ENCODE measurements at regions not wholly inside any gene's neighbourhood (a gene's known extent, or its start where the extent isn't known, plus 50 kb on each side); places are given as distances from the start of the nearest gene placed in this dataset.

DNA sequence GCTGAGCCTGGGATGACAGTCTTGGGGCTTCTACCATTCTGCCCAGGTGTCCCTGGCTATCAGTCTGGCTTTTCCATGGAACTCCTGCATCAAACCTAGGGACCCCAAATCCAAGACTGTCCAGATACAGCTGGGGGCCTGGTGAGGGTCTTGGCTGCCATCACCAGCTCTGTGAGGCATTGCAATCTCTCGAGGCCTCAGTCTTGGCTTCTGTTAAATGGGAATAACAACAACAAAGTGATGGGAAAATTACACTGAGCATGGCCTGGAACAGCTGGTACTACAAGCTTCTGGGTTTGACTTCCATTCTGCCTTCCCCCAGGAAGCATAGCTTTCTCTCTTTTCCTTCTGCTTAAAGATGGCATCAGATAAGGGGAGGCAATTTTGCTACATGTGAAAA lies 50.0 kb upstream of the LCTL start:
- DNase-seq = no peak

DNA sequence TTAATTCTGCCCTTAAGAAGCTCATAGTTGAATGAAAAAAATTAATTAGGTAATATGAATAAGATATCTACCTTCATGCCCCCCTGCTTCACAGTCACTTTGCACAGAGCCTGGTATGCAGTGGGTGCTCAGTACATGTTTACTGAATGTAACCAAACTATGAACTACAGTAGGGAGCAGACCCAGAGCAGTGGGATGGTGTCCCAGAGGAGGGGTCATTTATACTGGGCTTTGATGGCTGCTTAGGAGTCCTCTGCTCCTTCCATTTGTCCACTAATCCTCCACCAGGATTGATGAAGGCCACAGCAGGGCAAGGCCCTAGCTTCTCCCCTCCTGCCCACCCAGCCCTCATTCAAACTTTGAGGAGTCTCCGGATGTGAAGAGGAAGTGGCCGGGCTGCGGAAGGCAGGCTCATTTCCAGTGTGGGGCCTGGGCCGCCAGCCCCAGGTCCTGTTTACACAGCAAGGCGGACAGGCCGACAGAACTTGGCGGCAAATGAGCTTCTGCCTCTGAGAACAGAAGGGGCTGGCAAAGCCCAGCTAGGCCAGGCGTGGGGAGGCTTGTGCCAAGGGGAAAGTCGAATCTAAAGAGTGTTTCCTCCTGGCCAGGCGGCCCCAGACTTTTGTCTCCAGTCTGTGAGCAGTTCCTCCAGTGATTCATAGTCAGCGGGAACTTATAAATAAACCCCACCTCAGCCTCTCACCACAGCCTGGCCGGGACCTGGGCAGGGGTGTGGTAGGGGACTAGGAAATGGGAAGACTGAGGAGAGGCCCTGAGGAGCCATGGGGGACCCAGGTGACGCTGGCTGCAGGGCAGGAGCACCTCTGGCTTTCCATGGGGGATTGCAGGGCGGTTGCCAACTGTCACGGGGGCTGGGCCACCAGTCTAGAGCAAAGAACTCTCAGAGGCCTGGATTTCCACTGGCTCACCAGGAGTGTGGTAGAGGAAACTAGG lies 51.6 kb upstream of the LCTL start:
- DNase-seq = no peak

DNA sequence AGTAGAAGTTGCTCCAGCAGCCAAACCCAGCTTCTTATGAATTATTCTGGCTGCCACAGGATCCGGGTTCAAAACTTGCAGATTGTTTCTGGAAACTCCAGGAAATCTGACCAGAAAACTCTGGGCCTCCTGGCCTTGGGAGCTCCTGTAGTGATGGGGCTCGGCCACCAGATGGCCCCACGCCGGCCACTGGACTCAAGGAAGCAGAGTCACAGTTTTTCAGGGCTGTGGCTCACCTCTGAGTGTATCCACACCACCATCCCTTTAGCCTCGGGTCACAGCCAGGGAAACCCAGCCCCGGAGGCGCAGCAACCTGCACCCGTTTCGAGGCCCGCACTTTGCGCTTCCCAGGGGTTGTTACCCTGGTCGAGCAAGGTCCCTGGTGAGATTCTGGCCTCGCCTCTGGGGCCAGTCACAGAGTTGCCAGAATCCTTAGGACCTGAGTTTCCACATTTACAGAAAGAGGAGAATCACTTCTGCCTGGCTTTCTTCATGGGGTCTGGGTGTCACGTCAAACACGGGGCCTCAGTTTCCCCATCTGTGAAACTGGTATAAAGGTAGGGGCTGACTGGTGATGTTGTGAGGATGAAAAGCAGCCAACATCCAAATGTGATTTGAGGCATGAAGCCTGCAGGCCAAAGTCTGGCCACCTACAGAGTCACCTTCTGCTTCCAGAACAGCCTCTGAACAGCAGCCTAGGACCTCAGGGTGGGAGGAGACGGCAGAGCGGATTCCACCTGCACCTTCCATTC lies 53.5 kb upstream of the LCTL start:
- DNase-seq = peak; percentile 62

DNA sequence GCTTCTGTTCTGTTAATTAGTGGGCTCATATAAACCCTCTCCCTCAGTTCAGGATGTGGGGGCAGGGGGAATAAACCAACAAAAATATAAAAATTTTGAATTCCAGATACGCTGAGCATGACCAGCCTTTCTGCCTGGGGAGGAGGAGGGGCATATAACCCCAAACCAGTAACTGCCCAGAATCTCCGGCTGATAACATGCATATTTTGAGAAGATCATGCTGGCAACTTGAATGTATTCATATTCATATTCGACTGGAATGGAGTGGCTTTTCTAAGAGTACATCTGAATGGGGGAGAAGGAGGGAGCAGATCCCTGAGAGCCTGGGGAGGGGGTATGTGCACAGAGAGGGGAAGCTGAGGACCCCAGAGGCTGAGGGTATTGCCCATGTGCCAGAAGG lies 54.5 kb upstream of the LCTL start:
- DNase-seq = no peak

DNA sequence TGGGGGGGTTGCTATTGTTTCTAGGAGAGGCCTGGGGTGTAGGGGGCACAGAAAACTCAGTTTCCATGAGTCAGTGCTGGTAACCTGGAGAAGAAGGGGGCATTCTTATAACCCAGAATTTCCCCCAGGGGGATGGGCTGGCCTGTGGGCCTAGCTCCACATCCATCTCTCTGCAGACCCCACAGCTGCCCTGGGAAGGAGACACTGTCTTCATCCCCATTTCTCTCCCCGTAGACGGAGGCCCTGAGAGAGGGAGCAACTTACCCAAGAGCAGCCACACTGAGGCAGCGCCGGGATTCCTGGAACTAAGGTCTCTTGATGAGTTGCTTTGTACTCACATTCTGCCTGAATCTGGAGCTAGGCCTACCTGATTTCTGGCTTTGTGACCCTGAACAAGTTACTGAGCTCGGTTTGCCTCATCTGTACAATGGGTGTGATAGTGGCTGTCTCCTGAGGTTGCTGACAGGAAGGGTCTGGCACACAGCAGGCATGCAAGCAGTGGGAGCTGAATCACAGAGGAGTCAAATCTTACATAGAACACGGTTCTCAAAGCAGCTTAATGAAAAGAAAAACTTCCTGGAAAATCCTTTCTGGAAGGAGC lies 55.0 kb upstream of the LCTL start:
- no peak for DNase-seq

DNA sequence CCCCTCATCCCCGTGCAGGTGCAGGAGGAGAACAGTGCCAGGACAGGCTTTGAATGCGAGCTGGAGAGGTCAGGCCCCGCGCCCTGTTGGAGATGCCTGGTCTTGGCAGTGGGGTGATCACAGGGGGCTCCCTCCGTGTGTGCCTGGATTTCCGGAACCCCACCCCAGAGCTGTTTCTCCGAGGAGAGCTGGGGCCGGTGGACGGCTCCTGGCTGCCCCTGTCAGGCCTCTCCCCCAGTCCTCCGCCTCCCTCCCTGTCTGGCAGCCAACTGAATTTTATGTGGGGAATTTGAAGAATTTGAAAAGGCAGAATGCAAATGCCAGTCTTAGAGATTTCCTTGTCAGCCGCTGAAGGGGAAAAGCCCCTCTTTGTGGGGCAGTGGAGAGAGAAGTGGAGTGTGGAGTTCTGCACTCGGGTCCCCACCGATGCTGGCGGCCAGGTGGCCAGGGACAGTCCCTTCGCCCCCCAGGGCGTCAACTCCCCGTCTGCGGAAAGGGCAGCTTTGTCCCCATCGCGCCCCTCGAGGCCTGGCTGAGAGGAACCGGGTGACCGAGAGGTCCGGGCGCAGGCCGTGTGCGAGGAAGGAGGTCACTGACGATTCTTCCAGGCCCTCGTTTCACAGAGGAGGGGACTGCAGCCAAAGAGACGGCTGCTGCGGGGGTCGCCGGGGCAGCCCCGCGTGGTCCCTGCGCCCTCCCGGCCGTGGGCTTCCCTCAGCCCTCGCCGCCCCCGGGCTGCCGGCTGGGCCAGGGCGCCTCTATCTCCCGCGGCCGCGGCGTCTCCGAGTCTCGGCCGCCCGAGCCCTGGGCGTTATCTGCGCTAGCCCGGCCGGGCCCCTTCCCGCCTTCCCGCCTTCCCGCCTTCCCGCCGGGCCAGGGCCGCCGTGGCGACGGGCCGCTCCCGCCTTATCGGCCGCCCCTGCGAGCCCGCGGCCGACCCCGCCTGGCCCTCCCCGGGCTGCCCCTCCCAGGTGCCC lies 56.0 kb upstream of the LCTL start:
- DNase-seq = peak; percentile 50

DNA sequence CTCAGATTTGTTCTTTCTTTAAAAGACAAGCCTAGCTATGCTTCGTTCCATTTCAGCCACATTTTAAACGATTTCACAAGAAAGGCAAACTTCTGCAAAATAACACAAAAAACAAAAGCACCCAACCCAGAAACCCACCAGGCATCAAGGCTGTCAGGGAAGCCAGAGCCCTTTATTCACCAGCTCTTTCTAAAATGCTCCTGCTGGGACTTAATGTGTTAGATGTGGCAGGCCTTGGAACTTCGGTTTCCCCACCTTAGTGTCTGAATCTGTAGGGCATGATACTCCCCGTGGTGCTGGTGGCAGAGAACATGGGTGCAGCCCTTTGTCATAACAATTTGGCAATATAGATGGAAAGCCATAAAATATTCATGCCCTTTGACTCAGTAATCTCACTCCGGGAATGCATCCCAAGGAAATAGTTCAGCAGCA lies 56.8 kb upstream of the LCTL start:
- DNase-seq = no peak

DNA sequence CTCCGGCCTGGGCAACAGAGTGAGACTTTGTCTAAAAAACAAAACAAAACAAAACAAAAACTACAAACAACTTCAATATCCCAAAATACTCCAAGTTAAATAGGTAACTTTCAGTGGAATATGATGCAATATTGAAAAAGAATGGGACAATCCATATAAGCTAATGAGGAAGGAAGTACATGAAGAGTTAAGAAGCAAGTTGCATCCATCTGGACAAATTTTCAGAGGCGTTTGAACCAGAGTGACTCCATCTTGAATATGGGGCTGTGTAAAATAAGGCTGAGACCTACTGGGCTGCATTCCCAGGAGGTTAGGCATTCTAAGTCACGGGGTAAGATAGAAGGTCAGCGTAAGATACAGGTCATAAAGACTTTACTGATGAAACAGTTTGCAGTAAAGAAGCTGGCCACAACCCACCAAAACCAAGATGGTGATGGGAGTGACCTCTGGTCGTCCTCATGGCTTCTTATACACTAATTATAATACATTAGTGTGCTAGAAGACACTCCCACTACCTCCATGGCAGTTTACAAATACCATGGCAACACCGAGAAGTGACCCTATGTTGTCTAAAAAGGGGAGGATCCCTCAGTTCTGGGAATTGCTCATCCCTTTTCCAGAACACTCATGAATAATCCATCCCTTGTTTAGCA lies 58.1 kb upstream of the LCTL start:
- DNase-seq = no peak

DNA sequence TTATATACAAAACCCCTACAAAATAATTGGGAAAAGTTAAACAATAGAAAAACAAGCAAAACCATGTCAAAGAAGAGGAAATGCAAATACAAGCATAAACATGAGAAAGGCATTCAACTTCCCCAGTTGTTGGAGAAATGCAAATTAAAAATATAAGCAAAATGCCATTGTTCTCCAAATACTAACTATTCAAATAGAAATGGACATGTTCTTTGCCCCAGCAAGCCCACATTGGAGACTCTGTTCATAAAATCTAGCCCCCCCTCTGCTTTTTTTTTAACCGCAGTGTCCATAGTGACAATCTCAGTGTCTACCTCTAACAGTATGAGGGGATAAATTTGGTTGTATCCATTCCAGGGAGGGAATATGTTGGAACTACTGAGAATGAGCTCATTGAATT lies 59.7 kb upstream of the LCTL start:
- no peak for DNase-seq

DNA sequence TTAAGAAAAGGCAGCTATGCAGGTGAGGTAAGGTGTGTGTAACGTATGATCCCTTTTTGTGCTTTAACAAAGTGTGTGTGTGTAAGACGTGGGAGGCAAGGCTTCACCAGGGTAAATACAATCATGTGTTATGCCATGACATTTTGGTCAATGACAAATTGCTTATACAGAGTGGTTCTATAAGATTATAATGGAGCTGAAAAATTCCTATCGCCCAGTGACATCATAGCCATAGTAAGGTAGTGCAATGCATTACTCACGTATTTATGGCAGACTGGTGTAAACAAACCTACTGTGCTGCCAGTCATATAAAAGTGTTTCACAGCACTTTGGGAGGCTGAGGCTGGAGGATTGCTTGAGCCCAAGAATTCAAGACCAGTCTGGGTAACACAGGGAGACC lies 60.2 kb upstream of the LCTL start:
- DNase-seq = no peak

DNA sequence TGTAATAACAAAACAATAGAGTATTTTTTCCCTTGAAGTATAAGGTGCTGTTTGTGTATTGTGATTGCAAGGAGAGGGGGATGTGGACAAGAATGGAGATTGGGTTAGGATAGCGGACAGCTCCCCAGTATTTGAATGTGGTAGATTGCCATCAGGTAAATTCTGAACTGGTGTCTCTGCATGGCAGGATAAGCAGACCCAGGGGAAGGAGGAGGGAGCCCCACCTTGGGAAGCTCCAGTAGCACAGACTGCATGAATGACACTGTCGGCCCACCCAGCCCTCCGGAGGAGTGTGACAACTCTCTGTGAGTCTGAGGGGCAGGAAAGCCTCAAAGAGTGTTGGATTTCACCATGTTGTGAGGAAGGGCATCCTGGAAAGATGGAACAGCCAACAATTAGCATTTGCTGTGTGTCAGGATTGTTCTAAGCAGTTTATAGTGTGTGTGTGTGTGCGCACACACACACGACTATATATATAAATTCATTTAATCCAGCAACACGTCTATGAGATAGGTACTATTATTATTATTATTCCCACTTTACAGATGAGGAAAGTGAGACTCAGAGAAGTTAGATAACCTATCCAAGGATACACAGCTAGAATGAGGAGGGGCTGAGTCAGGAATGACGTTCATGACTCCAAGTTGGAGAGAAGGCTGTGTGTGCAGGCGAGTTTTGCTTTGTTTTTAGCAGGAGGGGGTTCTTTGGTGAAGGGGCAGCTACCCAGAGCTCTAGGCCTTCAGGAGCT lies 63.4 kb upstream of the LCTL start:
- DNase-seq = no peak

DNA sequence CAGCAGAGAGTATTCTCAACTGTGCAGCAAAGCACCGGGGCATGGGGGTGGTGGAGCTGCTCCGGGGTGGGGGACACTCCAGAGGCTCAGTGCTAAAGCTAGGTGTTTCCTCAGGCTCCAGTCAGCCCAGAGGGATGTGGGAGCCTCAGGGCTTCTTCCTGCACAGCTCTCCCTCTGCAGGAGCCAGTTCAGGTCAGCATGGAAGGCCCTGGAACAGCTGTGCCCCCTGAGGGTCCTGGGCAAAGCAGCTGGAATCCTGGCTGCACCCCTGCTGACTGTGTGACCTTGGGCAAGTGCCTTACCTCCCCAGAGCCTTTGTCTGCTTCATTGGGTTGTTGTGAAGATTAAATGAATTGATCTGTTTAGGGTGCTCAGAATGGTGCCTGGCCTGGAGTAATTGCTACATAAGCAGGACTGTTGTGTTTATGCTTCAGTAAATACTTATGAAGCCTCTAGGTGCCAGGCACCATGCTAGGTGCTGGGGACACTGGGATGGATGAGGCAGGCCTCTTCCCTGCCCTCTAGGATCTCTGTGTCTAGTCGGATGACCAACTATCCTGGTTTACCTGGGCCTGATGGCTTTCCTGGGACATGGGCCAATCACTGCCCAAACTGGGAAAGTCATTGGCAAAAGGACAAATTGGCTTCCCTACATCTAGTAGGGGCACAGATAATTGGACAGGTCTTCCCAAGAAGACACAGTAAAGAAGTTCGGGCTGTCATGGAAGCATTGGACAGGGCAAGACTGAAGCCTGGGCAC lies 64.2 kb upstream of the LCTL start:
- no peak for DNase-seq

DNA sequence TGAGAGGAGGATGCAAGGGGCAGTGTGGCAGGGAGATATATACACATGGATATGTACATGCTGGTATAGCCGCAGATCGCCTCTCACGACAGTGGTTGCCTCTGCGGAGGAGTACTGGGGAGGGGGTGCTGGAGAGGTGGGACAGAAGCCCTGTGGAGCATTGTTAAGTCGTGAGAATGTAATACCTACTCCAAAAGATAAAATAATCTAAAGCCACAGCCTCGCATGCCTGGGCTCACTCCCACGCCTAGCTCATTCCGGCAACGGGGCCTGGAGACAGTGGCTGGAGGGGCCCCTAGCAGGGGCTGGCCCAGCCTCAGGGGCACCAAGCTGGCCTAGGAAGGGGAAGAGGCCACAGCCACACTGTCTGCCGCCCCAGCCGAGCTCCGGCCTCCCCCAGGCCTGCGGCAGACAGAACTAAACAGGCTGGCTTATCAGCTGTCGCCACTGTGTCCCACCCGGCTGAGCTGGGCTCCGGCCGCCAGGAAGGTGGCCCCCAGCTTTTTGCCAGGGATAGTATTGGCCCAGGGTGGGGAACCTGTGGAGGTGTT lies 65.1 kb upstream of the LCTL start:
- DNase-seq = peak; percentile 71

DNA sequence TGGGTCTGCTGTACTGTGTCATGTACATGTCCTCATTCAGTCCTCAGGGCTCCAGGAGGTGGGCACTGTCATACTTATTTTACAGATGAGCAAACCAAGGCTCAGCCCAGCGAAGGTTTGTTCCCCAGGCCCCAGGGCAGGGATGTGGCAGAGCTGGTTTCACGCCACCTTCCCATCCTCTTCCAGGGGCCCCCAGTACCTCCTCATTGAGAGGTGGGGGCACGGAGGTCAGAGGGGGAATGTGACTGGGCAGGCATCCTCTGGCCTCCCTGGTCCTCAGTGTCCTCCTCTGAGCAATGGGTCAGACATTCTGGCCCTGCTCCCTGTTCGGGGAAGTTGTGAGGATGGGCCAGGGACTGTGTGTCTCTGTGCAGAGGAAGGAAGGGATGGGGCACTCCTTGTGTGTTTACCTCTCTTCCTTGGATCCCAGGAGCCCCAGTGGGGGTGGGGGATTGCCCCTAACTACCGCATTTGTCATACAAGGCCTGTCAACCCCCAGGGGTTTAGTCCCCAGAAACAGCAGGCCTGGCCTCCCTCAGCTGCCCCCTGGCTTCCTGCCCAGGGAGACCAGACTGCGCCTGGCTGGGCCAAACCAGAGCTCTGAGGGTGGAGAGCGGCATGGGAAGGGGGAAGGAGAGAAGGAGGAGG lies 65.9 kb upstream of the LCTL start:
- DNase-seq = no peak

DNA sequence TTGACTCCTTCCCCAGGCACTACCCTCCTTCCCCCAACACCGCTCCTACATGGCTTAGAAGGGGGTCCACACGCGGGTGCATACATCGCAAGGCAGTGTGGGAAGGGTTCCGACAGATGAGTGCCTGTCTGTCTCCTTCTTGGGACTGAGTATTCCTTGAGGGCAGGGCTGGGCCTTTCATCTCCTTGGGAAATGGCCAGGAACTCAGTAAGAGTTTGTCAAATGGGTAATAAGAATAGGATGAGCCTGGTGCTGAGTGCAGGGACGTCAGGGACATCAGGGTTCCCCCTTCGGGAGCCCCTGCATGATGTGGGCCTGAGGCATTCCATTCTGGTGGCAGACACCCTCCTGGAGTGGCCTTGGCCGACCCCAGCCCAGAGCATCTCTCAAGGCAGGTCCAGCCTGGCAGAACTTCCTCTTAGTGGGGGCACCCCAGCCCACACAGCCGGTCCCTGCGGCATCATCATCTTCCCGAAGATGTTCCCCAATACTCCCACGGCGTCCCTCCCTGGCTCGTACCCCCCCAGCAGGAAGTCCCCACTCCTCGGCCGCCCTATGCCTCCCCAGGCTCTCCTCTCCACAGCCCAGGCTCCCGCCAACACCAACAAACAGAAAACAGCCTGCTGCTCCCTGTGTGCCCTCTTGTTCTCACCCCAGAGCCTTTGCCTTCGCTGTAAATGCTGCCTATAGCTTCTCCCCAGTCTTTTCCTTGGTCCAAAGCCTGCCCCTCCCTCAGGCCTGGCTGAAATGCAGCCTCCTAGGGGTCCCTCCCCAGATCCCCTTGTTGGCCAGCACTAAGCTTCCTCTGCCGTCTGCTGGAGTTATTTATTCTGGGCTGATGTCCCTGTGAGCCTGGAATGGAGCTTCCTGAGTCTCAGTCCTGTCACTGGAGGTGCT lies 67.5 kb upstream of the LCTL start:
- DNase-seq = no peak

DNA sequence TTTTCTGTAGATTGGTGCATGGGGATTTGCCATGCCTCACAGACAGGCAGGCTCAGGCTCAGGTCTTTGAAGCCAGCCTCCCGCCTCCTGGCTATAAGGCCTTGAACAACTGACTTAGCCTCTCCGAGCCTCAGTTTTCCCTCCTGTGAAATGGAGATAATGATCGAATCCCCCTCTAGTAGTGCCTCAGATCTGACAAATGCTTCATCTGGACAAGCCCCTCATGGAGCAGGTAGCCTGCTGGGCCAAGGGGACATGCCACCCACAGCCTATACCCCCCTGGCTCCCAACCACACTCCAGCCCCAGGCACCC lies 68.1 kb upstream of the LCTL start:
- no peak for DNase-seq

DNA sequence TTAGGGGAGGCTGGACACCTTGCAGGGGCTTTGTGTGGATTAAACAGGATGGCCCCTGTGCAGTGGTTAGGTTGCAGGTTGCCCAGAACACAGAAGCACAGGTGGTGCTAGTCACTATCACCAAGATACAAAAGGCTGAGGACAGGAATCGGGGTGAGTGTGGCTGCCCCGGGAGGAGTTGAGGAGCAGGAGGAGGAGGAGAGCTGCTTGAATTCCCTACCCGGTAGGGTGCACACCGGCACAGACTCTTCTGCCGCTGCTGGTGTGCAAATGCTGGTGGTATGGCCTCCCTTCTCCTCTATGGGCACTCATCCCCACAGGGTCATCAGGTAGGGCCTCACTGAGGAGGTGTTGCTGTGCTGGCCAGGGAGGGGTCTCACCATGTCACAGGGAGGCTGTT lies 67.5 kb upstream of the SMAD6 start:
- DNase-seq = no peak

DNA sequence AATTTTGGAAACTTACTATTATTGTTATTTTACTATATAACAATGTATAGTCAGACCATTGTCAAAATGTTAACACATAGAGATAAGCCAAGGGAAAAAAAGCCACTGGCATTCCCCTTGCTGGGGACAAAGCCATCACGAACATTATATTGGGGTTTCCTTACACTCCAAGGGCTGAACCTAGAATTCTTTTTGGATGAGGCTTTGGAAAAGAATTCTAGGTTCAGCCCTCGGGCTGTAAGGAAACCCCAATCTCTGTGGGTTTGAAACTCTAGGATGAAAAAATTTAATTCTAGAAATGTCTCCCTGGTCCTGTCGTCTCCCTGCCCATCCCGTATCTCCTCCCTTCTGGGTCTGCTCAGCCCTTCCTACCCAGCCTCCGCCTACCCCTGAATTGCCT lies 67.0 kb upstream of the SMAD6 start:
- no peak for DNase-seq
